ENCODE measurements at regions not wholly inside any gene's neighbourhood (a gene's known extent, or its start where the extent isn't known, plus 50 kb on each side); places are given as distances from the start of the nearest gene placed in this dataset.
A peak's percentile ranks its signal among the peaks of the same experiment; 100 is the strongest.

GRCh38 chr6:165777680-165778079 is 114.6 kb upstream of the PDE10A start:
- no peak overlapping the region for H3K4me3 ChIP-seq (ENCODE audit: low read depth, low read length)
- DNase-seq (ENCODE audit: low read depth), result no peak
- TF ChIP-seq CTCF (conservative IDR thresholded peaks at IDR 0.05; ENCODE audit: low read depth, low read length), result peak; percentile 38

- H3K4me3 ChIP-seq (ENCODE audit: low read depth, low read length), result no peak overlapping the region
- TF ChIP-seq CTCF (conservative IDR thresholded peaks at IDR 0.05; ENCODE audit: low read depth, low read length), result no peak
- DNase-seq (ENCODE audit: low read depth), result no peak
Measured at GRCh38 chr6:165776691-165777090, 113.7 kb upstream of the PDE10A start.

GRCh38 chr6:165775721-165776120 is 112.7 kb upstream of the PDE10A start:
- no peak for DNase-seq (ENCODE audit: low read depth)
- H3K4me3 ChIP-seq (ENCODE audit: low read depth, low read length), result no peak overlapping the region
- TF ChIP-seq CTCF (conservative IDR thresholded peaks at IDR 0.05; ENCODE audit: low read depth, low read length), result no peak

GRCh38 chr6:165774903-165775601 is 112.0 kb upstream of the PDE10A start:
- no peak for TF ChIP-seq CTCF (conservative IDR thresholded peaks at IDR 0.05; ENCODE audit: low read depth, low read length)
- H3K4me3 ChIP-seq (ENCODE audit: low read depth, low read length), result no peak overlapping the region
- DNase-seq (ENCODE audit: low read depth), result peak; percentile 46

- no peak for TF ChIP-seq CTCF (conservative IDR thresholded peaks at IDR 0.05; ENCODE audit: low read depth, low read length)
- DNase-seq (ENCODE audit: low read depth), result peak; percentile 36
Measured at GRCh38 chr6:165770397-165771082, 107.5 kb upstream of the PDE10A start.

GRCh38 chr6:165769884-165770283 is 106.8 kb upstream of the PDE10A start:
- DNase-seq (ENCODE audit: low read depth), result peak; percentile 44
- H3K4me3 ChIP-seq (ENCODE audit: low read depth, low read length), result no peak overlapping the region
- TF ChIP-seq CTCF (conservative IDR thresholded peaks at IDR 0.05; ENCODE audit: low read depth, low read length), result no peak

More at GRCh38 chr6:165770397-165771082, 107.5 kb upstream of the PDE10A start:
- no peak overlapping the region for H3K4me3 ChIP-seq (ENCODE audit: low read depth, low read length)

GRCh38 chr6:165769401-165769800 is 106.4 kb upstream of the PDE10A start:
- TF ChIP-seq CTCF (conservative IDR thresholded peaks at IDR 0.05; ENCODE audit: low read depth, low read length), result no peak
- DNase-seq (ENCODE audit: low read depth), result no peak
- no peak overlapping the region for H3K4me3 ChIP-seq (ENCODE audit: low read depth, low read length)
